ENCODE measurements at regions not wholly inside any gene's neighbourhood (a gene's known extent, or its start where the extent isn't known, plus 50 kb on each side); places are given as distances from the start of the nearest gene placed in this dataset.
A peak's percentile ranks its signal among the peaks of the same experiment; 100 is the strongest.

GRCh38 chr6:100116411-100117194 lies 122.6 kb upstream of the MCHR2 start:
- peak; percentile 74 for DNase-seq (ENCODE audit: low read depth)
- H3K4me3 ChIP-seq (ENCODE audit: low read depth, low read length), result no peak overlapping the region
- TF ChIP-seq CTCF (IDR thresholded peaks at IDR 0.05; ENCODE audit: low read depth, low read length) (peak; percentile 69), MYC (IDR thresholded peaks at IDR 0.05; ENCODE audit: low read depth, low read length) (no peak)

- no peak for DNase-seq (ENCODE audit: low read depth)
- no peak overlapping the region for H3K4me3 ChIP-seq (ENCODE audit: low read depth, low read length)
- TF ChIP-seq POLR2A (IDR thresholded peaks at IDR 0.05; ENCODE audit: extremely low read depth, insufficient read length) (no peak), MAX (IDR thresholded peaks at IDR 0.05; ENCODE audit: low read depth, low read length) (no peak), MYC (IDR thresholded peaks at IDR 0.05; ENCODE audit: low read depth, low read length) (no peak), CTCF (IDR thresholded peaks at IDR 0.05; ENCODE audit: low read depth, low read length) (no peak)
These were observed 121.5 kb upstream of the MCHR2 start for GRCh38 chr6:100115407-100116101.

GRCh38 chr6:100112855-100113508 lies 119.0 kb upstream of the MCHR2 start:
- no peak for DNase-seq (ENCODE audit: low read depth)
- H3K4me3 ChIP-seq (ENCODE audit: low read depth, low read length), result no peak overlapping the region
- no peak for TF ChIP-seq POLR2A (IDR thresholded peaks at IDR 0.05; ENCODE audit: extremely low read depth, insufficient read length)
- TF ChIP-seq CTCF (IDR thresholded peaks at IDR 0.05; ENCODE audit: low read depth, low read length), result no peak
- no peak for TF ChIP-seq MYC (IDR thresholded peaks at IDR 0.05; ENCODE audit: low read depth, low read length)
- no peak for TF ChIP-seq MAX (IDR thresholded peaks at IDR 0.05; ENCODE audit: low read depth, low read length)

- no peak for DNase-seq (ENCODE audit: low read depth)
- TF ChIP-seq POLR2A (IDR thresholded peaks at IDR 0.05; ENCODE audit: extremely low read depth, insufficient read length) (no peak), MAX (IDR thresholded peaks at IDR 0.05; ENCODE audit: low read depth, low read length) (no peak), MYC (IDR thresholded peaks at IDR 0.05; ENCODE audit: low read depth, low read length) (no peak), CTCF (IDR thresholded peaks at IDR 0.05; ENCODE audit: low read depth, low read length) (no peak)
- H3K4me3 ChIP-seq (ENCODE audit: low read depth, low read length), result no peak overlapping the region
These were observed 112.0 kb upstream of the MCHR2 start for GRCh38 chr6:100105919-100106529.

- H3K4me3 ChIP-seq (ENCODE audit: low read depth, low read length), result no peak overlapping the region
- TF ChIP-seq MYC (IDR thresholded peaks at IDR 0.05; ENCODE audit: low read depth, low read length) (no peak), MAX (IDR thresholded peaks at IDR 0.05; ENCODE audit: low read depth, low read length) (no peak), CTCF (IDR thresholded peaks at IDR 0.05; ENCODE audit: low read depth, low read length) (no peak), POLR2A (IDR thresholded peaks at IDR 0.05; ENCODE audit: extremely low read depth, insufficient read length) (no peak)
- no peak for DNase-seq (ENCODE audit: low read depth)
These were observed 111.1 kb upstream of the MCHR2 start for GRCh38 chr6:100105138-100105537.

All from NB4 (cell line).